Neural progenitor cell (in vitro differentiated cells): ENCODE measurements at regions not wholly inside any gene's neighbourhood (a gene's known extent, or its start where the extent isn't known, plus 50 kb on each side); places are given as distances from the start of the nearest gene placed in this dataset.
"Not testable (repeated sequence)": the region's sequence is repeated elsewhere in the genome, so short reads cannot be mapped to it uniquely, and the experiment has no call there.

Source experiments
- DNase-seq: peaks from one replicate; pipeline ENCODE4 v3.0.0-alpha.2; 2016; ENCODE audit warnings: low spot score
- H2AFZ ChIP-seq: fragments of 200-600 bp; sonication (generic); replicated peaks from 2 replicates; pipeline ENCODE4 v1.6.1; 2016; ENCODE audit warnings: antibody characterized with exemption
- H3F3A ChIP-seq: fragments of 200-600 bp; sonication (generic); 2 replicates; pipeline ENCODE4 v1.6.1; 2016; ENCODE audit warnings: antibody characterized with exemption, low read depth
- H3K27ac ChIP-seq: fragments of 200-600 bp; sonication (generic); 2 replicates; pipeline ENCODE4 v1.5.1; 2016; ENCODE audit warnings: mild to moderate bottlenecking
- H3K27me3 ChIP-seq: fragments of 200-600 bp; sonication (generic); 2 replicates; pipeline ENCODE4 v1.6.1; 2016; ENCODE audit warnings: mild to moderate bottlenecking, moderate library complexity
- H3K36me3 ChIP-seq: fragments of 200-600 bp; sonication (generic); 2 replicates; pipeline ENCODE4 v1.5.1; 2016
- H3K4me1 ChIP-seq: fragments of 200-600 bp; sonication (generic); 2 replicates; pipeline ENCODE4 v1.6.1; 2016; ENCODE audit warnings: mixed run types
- H3K4me2 ChIP-seq: fragments of 200-600 bp; sonication (generic); 2 replicates; pipeline ENCODE4 v1.6.1; 2016
- H3K4me3 ChIP-seq: fragments of 200-600 bp; sonication (generic); 2 replicates; pipeline ENCODE4 v1.5.1; 2016
- H3K79me2 ChIP-seq: fragments of 200-600 bp; sonication (generic); 2 replicates; pipeline ENCODE4 v1.6.1; 2016; ENCODE audit warnings: low read depth
- H3K9ac ChIP-seq: fragments of 200-600 bp; sonication (generic); 2 replicates; pipeline ENCODE4 v1.6.1; 2016
- H3K9me3 ChIP-seq: fragments of 200-600 bp; sonication (generic); 2 replicates; pipeline ENCODE4 v1.5.1; 2016; ENCODE audit warnings: low read depth
- H4K20me1 ChIP-seq: fragments of 200-600 bp; sonication (generic); 2 replicates; pipeline ENCODE4 v1.6.1; 2016; ENCODE audit warnings: low read depth
- H3K27ac Mint-ChIP-seq: 3 replicates; pipeline ENCODE4 v1.8.0; 2021; ENCODE audit warnings: mixed read lengths
- H3K27me3 Mint-ChIP-seq: 2 replicates; pipeline ENCODE4 v1.8.0; 2022; ENCODE audit warnings: low read depth, mild to moderate bottlenecking, inconsistent platforms, moderate library complexity, mixed read lengths; ENCODE audit not compliant: insufficient read depth
- H3K36me3 Mint-ChIP-seq: 3 replicates; pipeline ENCODE4 v1.8.0; 2021; ENCODE audit warnings: mixed read lengths
- H3K4me1 Mint-ChIP-seq: 3 replicates; pipeline ENCODE4 v1.8.0; 2021; ENCODE audit warnings: mixed read lengths
- H3K4me3 Mint-ChIP-seq: 3 replicates; pipeline ENCODE4 v1.8.0; 2021; ENCODE audit warnings: mild to moderate bottlenecking, moderate library complexity, mixed read lengths
- H3K9me3 Mint-ChIP-seq: 3 replicates; pipeline ENCODE4 v1.8.0; 2020; ENCODE audit warnings: mixed read lengths
- EZH2 ChIP-seq: fragments of 200-600 bp; sonication (generic); IDR thresholded peaks from 2 replicates; pipeline ENCODE4 v1.6.1; 2017; ENCODE audit warnings: antibody characterized with exemption, mild to moderate bottlenecking, moderate library complexity
- EZH2phosphoT487 ChIP-seq: fragments of 200-600 bp; sonication (generic); IDR thresholded peaks from 2 replicates; pipeline ENCODE4 v1.6.1; 2017; ENCODE audit warnings: antibody characterized with exemption
- TF ChIP-seq, protein P1 (sequence below): fragments of 200-600 bp; sonication (generic); IDR thresholded peaks from 2 replicates; pipeline ENCODE4 v1.5.1; 2017; ENCODE audit warnings: antibody characterized with exemption, mild to moderate bottlenecking

DNA sequence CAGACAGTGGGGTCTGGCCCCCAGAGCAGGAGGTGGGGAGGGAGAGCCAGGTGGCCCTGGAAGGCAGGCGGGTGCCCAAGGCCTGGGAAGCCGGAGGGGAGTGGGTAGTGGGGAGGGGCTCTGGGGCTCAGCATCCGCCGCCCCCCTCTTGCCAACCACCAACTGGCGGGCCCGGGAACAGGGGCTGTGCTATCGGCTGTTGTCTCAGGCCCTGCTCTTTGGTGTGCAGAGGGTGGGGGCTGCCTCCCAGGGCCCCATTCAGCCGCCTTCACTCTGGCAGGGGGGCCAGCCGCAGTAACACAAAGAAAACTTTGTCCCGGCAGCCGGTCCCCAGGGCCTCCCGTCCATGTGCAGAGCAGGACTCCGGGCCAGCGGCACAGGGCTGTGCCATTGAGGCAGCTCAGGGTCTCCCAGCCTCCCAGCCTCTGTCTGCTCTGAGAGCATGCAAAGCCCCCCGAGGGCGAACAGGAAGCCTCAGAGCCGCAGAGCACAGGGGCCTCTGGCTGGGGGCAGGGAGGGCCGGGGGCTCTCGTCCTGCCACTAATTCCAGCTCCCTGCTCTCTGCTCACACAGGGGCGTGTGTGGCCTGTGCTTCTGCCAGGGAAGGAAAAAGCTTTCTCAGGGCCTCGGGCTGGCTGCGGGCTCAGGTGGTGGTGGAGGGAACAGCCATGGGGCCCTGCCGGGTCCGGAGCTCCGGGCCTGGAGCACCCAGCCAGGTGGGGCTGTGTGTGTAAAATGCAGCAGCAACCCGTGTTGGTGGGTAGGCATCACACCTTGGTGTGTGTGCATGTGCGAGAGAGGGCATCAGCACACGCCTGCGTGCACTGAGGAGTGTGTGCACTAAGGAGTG lies 54.2 kb upstream of the NOTCH1 start:
- peak overlapping the region; percentile 29 for H3K27ac Mint-ChIP-seq
- H3K36me3 Mint-ChIP-seq, result peaks cover 4% of the 10 kb centered on the region
- H3K4me3 ChIP-seq, result no peak overlapping the region
- H4K20me1 ChIP-seq, result no peaks in the 10 kb centered on the region
- H3K9ac ChIP-seq, result no peak overlapping the region
- peaks cover 39% of the 10 kb centered on the region for H3K4me1 Mint-ChIP-seq
- TF ChIP-seq EZH2phosphoT487, result no peak
- no peak for TF ChIP-seq EZH2
- TF ChIP-seq, protein P1, sequence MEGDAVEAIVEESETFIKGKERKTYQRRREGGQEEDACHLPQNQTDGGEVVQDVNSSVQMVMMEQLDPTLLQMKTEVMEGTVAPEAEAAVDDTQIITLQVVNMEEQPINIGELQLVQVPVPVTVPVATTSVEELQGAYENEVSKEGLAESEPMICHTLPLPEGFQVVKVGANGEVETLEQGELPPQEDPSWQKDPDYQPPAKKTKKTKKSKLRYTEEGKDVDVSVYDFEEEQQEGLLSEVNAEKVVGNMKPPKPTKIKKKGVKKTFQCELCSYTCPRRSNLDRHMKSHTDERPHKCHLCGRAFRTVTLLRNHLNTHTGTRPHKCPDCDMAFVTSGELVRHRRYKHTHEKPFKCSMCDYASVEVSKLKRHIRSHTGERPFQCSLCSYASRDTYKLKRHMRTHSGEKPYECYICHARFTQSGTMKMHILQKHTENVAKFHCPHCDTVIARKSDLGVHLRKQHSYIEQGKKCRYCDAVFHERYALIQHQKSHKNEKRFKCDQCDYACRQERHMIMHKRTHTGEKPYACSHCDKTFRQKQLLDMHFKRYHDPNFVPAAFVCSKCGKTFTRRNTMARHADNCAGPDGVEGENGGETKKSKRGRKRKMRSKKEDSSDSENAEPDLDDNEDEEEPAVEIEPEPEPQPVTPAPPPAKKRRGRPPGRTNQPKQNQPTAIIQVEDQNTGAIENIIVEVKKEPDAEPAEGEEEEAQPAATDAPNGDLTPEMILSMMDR, result no peak
- peaks cover 25% of the 10 kb centered on the region for H3K27me3 Mint-ChIP-seq
- no peaks in the 10 kb centered on the region for H3K36me3 ChIP-seq
- H3K9me3 Mint-ChIP-seq, result no peaks in the 10 kb centered on the region
- H3K4me1 ChIP-seq, result peaks cover 47% of the 10 kb centered on the region
- no peaks in the 10 kb centered on the region for H3K27me3 ChIP-seq
- no peak for DNase-seq
- no peaks in the 10 kb centered on the region for H3K79me2 ChIP-seq
- H3K27ac ChIP-seq, result no peak overlapping the region
- peak overlapping the region; percentile 17 for H2AFZ ChIP-seq
- H3F3A ChIP-seq, result peaks cover 9% of the 10 kb centered on the region
- H3K4me2 ChIP-seq, result peak overlapping the region; percentile 12
- H3K9me3 ChIP-seq, result no peaks in the 10 kb centered on the region
- peak overlapping the region; percentile 63 for H3K4me3 Mint-ChIP-seq

DNA sequence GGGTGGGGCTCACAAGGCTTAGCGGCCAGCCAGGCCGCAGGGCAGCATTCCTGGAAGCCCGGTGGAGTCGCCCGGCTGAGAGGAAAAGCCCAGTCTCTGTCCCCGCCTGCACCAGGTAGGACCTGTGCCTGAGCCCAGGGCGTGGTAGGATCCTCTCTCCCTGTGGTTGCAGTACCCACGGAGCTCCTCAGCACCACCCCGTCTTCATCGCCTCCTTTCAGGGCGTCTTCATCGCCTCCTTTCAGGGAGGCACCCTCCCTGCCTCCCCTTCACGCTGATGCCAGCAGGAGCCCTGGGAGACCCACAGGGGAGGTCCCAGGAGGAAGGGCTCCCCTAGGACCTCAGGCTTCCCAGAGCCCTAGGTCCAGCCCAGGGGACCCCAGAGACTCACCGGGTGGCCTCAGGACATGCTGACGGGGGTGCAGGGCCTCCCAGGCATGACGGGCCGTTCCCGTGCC lies 53.3 kb upstream of the NOTCH1 start:
- no peaks in the 10 kb centered on the region for H3K9me3 Mint-ChIP-seq
- Histone ChIP-seq H3K4me3 (no peak overlapping the region), H3K4me1 (peaks cover 43% of the 10 kb centered on the region), H3K9ac (no peak overlapping the region), H3K27ac (no peak overlapping the region), H2AFZ (no peak overlapping the region), H3K79me2 (no peaks in the 10 kb centered on the region), H4K20me1 (no peaks in the 10 kb centered on the region), H3K36me3 (no peaks in the 10 kb centered on the region), H3K27me3 (no peaks in the 10 kb centered on the region), H3K9me3 (no peaks in the 10 kb centered on the region), H3F3A (peaks cover 9% of the 10 kb centered on the region), H3K4me2 (peak overlapping the region; percentile 12)
- peak overlapping the region; percentile 66 for H3K27ac Mint-ChIP-seq
- TF ChIP-seq EZH2phosphoT487 (no peak), EZH2 (no peak)
- TF ChIP-seq, protein P1, result no peak
- no peak overlapping the region for H3K4me3 Mint-ChIP-seq
- H3K27me3 Mint-ChIP-seq, result peaks cover 25% of the 10 kb centered on the region
- peaks cover 39% of the 10 kb centered on the region for H3K4me1 Mint-ChIP-seq
- H3K36me3 Mint-ChIP-seq, result peaks cover 4% of the 10 kb centered on the region
- no peak for DNase-seq

DNA sequence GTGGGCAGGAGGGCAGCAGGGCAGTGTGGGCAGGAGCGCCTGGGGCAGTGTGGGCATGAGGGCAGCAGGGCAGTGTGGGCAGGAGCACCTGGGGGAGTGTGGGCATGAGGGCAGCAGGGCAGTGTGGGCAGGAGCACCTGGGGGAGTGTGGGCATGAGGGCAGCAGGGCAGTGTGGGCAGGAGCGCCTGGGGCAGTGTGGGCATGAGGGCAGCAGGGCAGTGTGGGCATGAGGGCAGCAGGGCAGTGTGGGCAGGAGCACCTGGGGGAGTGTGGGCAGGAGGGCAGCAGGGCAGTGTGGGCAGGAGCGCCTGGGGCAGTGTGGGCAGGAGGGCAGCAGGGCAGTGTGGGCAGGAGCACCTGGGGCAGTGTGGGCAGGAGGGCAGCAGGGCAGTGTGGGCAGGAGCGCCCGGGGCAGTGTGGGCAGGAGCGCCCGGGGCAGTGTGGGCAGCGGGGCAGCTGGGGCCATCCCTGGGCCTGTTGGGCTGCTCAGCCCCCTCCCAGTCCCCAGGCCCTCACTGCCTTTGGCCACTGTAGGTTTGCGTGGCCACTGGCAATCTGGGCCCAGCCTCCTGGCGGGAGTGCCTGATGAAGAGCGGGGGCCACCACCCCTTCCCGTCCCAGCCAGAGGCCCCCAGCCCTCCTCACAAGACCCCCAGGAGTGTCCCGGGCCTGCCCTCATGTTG lies 52.7 kb upstream of the NOTCH1 start:
- H3K36me3 Mint-ChIP-seq, H2AFZ ChIP-seq, H3K9me3 ChIP-seq, H3K4me2 ChIP-seq, H4K20me1 ChIP-seq, H3K9ac ChIP-seq, H3K27me3 ChIP-seq, H3F3A ChIP-seq, H3K9me3 Mint-ChIP-seq, H3K4me3 Mint-ChIP-seq, H3K27ac Mint-ChIP-seq, DNase-seq, H3K4me3 ChIP-seq, H3K27ac ChIP-seq, H3K36me3 ChIP-seq, H3K79me2 ChIP-seq: not testable (repeated sequence)
- peaks cover 43% of the 10 kb centered on the region for H3K4me1 ChIP-seq
- Mint-ChIP-seq H3K27me3 (peaks cover 25% of the 10 kb centered on the region), H3K4me1 (peaks cover 37% of the 10 kb centered on the region)

DNA sequence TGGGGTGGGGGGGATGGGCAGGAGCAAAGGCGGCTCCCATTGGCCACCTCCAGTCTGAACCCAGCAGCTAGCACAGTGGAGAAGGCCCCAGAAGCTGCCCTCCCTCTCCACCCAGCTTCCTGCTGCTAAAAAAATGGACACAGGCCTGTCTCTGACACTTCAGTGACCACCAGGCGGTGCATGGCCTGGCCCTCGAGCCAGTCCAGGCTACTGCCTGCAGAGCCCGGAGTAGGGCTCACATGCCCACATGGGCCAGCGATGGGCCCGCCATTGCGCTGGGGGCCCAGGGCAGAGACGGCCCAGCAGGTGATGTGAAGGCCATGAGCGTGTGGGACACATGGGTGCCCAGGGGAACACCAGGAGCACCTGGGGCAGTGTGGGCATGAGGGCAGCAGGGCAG lies 52.1 kb upstream of the NOTCH1 start:
- no peaks in the 10 kb centered on the region for H3K79me2 ChIP-seq
- Mint-ChIP-seq H3K9me3 (no peaks in the 10 kb centered on the region), H3K27me3 (peaks cover 23% of the 10 kb centered on the region), H3K27ac (no peak overlapping the region), H3K4me1 (peaks cover 34% of the 10 kb centered on the region), H3K36me3 (peaks cover 4% of the 10 kb centered on the region), H3K4me3 (no peak overlapping the region)
- H3K36me3 ChIP-seq, result no peaks in the 10 kb centered on the region
- peaks cover 43% of the 10 kb centered on the region for H3K4me1 ChIP-seq
- H3K9me3 ChIP-seq, result no peaks in the 10 kb centered on the region
- H2AFZ ChIP-seq, result no peak overlapping the region
- TF ChIP-seq EZH2 (no peak), EZH2phosphoT487 (no peak)
- TF ChIP-seq, protein P1, result peak; percentile 14
- no peak overlapping the region for H3K9ac ChIP-seq
- no peak overlapping the region for H3K4me2 ChIP-seq
- no peaks in the 10 kb centered on the region for H3K27me3 ChIP-seq
- H3K27ac ChIP-seq, result no peak overlapping the region
- no peaks in the 10 kb centered on the region for H4K20me1 ChIP-seq
- no peak overlapping the region for H3K4me3 ChIP-seq
- peaks cover 9% of the 10 kb centered on the region for H3F3A ChIP-seq
- DNase-seq, result no peak
